A673 (cell line): ENCODE measurements at regions not wholly inside any gene's neighbourhood (a gene's known extent, or its start where the extent isn't known, plus 50 kb on each side); places are given as distances from the start of the nearest gene placed in this dataset.

Experiments
- EZH2 ChIP-seq: fragments of 200-600 bp; sonication (generic); IDR thresholded peaks from 2 replicates; pipeline ENCODE4 v1.6.1; 2017; ENCODE audit warnings: borderline replicate concordance, low read depth, mild to moderate bottlenecking, mixed read lengths, antibody characterized with exemption, low read length; ENCODE audit not compliant: poor library complexity, severe bottlenecking
- TF ChIP-seq, protein P1 (sequence below): fragments of 300-800, 200-600 bp; sonication (generic); conservative IDR thresholded peaks from 2 replicates; pipeline ENCODE4 v1.5.1; 2017; ENCODE audit warnings: low read depth, mild to moderate bottlenecking, antibody characterized with exemption, low read length, moderate library complexity, mixed read lengths

DNA sequence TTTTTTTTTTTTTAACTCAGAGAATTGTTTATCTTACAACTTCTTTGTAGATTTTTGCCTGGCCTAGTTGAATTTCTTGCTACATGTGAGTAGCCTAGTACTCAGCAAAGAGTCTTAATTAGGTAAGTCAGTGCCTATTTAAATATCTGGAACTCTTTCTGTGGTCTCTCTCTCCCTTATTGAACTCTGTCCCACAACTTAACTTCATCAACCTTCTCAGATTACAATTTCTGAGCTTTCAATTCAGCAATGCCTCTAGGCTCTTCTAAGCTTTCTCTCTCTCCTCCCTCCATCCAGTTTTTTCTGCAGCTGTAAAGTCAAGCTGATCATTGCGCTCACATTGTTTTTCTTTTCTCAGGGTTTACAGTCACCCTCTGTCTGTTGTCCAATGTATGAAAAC lies 517.6 kb upstream of the ROBO1 start:
- TF ChIP-seq, protein P1, sequence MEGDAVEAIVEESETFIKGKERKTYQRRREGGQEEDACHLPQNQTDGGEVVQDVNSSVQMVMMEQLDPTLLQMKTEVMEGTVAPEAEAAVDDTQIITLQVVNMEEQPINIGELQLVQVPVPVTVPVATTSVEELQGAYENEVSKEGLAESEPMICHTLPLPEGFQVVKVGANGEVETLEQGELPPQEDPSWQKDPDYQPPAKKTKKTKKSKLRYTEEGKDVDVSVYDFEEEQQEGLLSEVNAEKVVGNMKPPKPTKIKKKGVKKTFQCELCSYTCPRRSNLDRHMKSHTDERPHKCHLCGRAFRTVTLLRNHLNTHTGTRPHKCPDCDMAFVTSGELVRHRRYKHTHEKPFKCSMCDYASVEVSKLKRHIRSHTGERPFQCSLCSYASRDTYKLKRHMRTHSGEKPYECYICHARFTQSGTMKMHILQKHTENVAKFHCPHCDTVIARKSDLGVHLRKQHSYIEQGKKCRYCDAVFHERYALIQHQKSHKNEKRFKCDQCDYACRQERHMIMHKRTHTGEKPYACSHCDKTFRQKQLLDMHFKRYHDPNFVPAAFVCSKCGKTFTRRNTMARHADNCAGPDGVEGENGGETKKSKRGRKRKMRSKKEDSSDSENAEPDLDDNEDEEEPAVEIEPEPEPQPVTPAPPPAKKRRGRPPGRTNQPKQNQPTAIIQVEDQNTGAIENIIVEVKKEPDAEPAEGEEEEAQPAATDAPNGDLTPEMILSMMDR, result no peak
- no peak for TF ChIP-seq EZH2
